ENCODE measurements at regions not wholly inside any gene's neighbourhood (a gene's known extent, or its start where the extent isn't known, plus 50 kb on each side); places are given as distances from the start of the nearest gene placed in this dataset.

DNA sequence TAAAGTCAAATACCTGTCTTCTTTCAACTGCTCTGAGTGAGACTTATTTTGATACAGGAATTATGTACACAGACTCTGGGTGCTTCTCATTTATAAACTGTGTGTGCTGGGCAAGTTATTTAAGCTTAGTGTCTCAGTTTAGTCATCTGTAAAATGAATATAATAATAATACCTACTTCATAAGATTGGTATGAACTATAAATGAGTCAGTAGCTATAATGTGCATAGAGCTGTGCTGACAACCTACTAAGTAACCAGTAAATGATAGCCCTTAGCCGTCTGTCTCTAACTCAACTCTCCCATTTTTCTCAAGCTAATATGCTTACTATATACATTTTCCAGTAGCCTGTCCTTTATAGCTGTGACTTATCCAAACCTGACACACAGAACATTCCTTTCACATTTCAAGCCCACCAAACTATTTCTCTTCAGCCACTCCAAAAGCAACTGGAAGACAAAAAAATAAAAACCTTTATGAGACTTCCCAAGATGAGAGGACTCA is 319.8 kb downstream of the ETAA1 start:
- Mint-ChIP-seq H3K27me3 (ENCODE audit: low read depth in 2 of 2) (peaks cover 6 to 9% of the 10 kb centered on the region in 2 donors), H3K9me3 (peaks cover 4 to 5% of the 10 kb centered on the region in 2 donors), H3K4me1 (peaks cover 0 to 6% of the 10 kb centered on the region in 2 donors), H3K27ac (no peak overlapping the region), H3K4me3 (no peak overlapping the region), H3K36me3 (peaks cover 9% of the 10 kb centered on the region)
- TF ChIP-seq, protein P1, sequence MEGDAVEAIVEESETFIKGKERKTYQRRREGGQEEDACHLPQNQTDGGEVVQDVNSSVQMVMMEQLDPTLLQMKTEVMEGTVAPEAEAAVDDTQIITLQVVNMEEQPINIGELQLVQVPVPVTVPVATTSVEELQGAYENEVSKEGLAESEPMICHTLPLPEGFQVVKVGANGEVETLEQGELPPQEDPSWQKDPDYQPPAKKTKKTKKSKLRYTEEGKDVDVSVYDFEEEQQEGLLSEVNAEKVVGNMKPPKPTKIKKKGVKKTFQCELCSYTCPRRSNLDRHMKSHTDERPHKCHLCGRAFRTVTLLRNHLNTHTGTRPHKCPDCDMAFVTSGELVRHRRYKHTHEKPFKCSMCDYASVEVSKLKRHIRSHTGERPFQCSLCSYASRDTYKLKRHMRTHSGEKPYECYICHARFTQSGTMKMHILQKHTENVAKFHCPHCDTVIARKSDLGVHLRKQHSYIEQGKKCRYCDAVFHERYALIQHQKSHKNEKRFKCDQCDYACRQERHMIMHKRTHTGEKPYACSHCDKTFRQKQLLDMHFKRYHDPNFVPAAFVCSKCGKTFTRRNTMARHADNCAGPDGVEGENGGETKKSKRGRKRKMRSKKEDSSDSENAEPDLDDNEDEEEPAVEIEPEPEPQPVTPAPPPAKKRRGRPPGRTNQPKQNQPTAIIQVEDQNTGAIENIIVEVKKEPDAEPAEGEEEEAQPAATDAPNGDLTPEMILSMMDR (IDR thresholded peaks at IDR 0.05), result no peak
- DNase-seq (no peak), ATAC-seq (no peak)
- H3K4me1 ChIP-seq (ENCODE audit: control insufficient read depth, insufficient read depth, low read length), result no peaks in the 10 kb centered on the region
- 96% methylated on average over 1 of the region's 1 CpG for WGBS (ENCODE audit: insufficient coverage)
- no peaks in the 10 kb centered on the region for H3K36me3 ChIP-seq (ENCODE audit: control insufficient read depth, insufficient read depth, low read length)
- no peaks in the 10 kb centered on the region for H3K27me3 ChIP-seq (ENCODE audit: control insufficient read depth, insufficient read depth, low read length)
- no peak overlapping the region for H3K4me3 ChIP-seq (ENCODE audit: low read length)
- no peak overlapping the region for H3K27ac ChIP-seq (ENCODE audit: low read length)
- intact Hi-C loops (cut with micrococcal nuclease), result no loop called here
- peaks cover 4% of the 10 kb centered on the region for H3K9me3 ChIP-seq (ENCODE audit: control insufficient read depth, insufficient read depth, low read length)

DNA sequence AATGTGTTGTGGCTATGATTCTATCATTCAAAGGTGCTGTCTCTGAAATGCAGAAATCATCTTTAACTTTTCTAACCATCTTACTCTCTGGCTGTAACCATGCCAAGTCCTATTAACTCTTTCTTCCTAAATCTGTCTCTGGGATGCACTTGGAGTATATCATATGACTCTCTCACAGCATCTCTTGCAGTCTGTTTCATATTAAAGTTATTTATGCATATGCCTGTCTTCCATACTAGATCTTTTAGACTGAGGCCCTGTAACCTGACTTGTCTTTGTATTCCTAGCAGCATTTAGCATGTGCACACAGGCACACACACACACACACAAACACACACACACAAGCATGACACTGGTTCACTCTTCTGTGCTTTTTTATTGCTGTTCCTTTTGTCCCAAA is 320.6 kb downstream of the ETAA1 start:
- ATAC-seq (no peak), DNase-seq (no peak)
- no peaks in the 10 kb centered on the region for H3K4me1 ChIP-seq (ENCODE audit: control insufficient read depth, insufficient read depth, low read length)
- H3K36me3 ChIP-seq (ENCODE audit: control insufficient read depth, insufficient read depth, low read length), result no peaks in the 10 kb centered on the region
- H3K27me3 ChIP-seq (ENCODE audit: control insufficient read depth, insufficient read depth, low read length), result no peaks in the 10 kb centered on the region
- intact Hi-C loops (cut with micrococcal nuclease), result no loop called here
- Mint-ChIP-seq H3K4me1 (peaks cover 0 to 6% of the 10 kb centered on the region in 2 donors), H3K9me3 (peaks cover 4 to 5% of the 10 kb centered on the region in 2 donors), H3K36me3 (peaks cover 9% of the 10 kb centered on the region), H3K4me3 (no peak overlapping the region), H3K27ac (no peak overlapping the region), H3K27me3 (ENCODE audit: low read depth in 2 of 2) (peaks cover 6 to 9% of the 10 kb centered on the region in 2 donors)
- TF ChIP-seq, protein P1 (IDR thresholded peaks at IDR 0.05), result no peak
- H3K4me3 ChIP-seq (ENCODE audit: low read length), result no peak overlapping the region
- H3K9me3 ChIP-seq (ENCODE audit: control insufficient read depth, insufficient read depth, low read length), result peaks cover 4% of the 10 kb centered on the region
- H3K27ac ChIP-seq (ENCODE audit: low read length), result no peak overlapping the region

DNA sequence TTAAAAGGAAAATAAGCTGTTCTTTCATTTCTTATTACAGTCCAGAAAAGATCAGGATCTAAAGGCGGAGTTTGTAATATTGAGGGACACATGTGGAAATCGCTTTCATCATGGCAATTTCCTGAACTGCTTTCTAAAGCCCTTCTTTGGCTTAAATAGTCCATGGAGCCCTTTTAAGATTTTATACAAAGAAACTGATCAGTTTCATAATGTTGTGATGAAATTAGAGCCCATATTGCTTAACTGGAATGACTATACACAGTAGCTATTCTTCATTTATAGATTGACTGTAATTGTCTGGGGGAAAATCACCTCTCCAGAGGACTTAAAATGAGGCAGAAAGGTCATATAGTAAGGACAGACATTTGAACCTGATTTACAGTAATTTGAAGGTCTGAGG is 322.2 kb downstream of the ETAA1 start:
- Mint-ChIP-seq H3K4me3 (no peak overlapping the region), H3K36me3 (peaks cover 9% of the 10 kb centered on the region), H3K27me3 (ENCODE audit: low read depth in 2 of 2) (peaks cover 6 to 9% of the 10 kb centered on the region in 2 donors), H3K9me3 (peaks cover 4 to 5% of the 10 kb centered on the region in 2 donors), H3K4me1 (peaks cover 0 to 6% of the 10 kb centered on the region in 2 donors), H3K27ac (no peak overlapping the region)
- intact Hi-C loops (cut with micrococcal nuclease), result no loop called here
- TF ChIP-seq, protein P1 (IDR thresholded peaks at IDR 0.05), result no peak
- 96% methylated on average over 2 of the region's 2 CpGs for WGBS (ENCODE audit: insufficient coverage)
- no peak overlapping the region for H3K4me3 ChIP-seq (ENCODE audit: low read length)
- DNase-seq (no peak), ATAC-seq (no peak)
- H3K36me3 ChIP-seq (ENCODE audit: control insufficient read depth, insufficient read depth, low read length), result no peaks in the 10 kb centered on the region
- no peaks in the 10 kb centered on the region for H3K4me1 ChIP-seq (ENCODE audit: control insufficient read depth, insufficient read depth, low read length)
- no peak overlapping the region for H3K27ac ChIP-seq (ENCODE audit: low read length)
- H3K27me3 ChIP-seq (ENCODE audit: control insufficient read depth, insufficient read depth, low read length), result no peaks in the 10 kb centered on the region
- H3K9me3 ChIP-seq (ENCODE audit: control insufficient read depth, insufficient read depth, low read length), result peaks cover 4% of the 10 kb centered on the region

DNA sequence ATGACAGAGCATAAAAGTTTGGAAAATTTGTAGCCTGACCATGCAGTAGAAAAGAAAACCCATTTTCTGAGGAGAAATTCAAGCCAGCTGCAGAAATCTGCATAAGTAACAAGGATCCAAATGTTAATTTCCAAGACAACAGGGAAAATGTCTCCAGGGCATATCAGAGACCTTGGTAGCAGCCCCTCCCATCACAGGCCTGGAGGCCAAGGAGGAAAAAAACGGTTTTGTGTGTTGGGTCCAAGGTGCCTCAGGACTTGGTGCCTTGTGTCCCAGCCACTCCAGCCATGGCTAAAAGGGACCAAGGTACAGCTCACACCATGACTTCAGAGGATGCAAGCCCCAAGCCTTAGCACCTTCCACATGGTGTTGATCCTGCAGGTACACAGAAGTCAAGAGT is 324.4 kb downstream of the ETAA1 start:
- no peak overlapping the region for H3K27ac Mint-ChIP-seq
- TF ChIP-seq, protein P1 (IDR thresholded peaks at IDR 0.05), result no peak
- intact Hi-C loops (cut with micrococcal nuclease), result no loop called here
- no peaks in the 10 kb centered on the region for H3K36me3 ChIP-seq (ENCODE audit: control insufficient read depth, insufficient read depth, low read length)
- H3K4me3 ChIP-seq (ENCODE audit: low read length), result no peak overlapping the region
- H3K27me3 ChIP-seq (ENCODE audit: control insufficient read depth, insufficient read depth, low read length), result no peaks in the 10 kb centered on the region
- peaks cover 4 to 5% of the 10 kb centered on the region in 2 donors for H3K9me3 Mint-ChIP-seq
- H3K27me3 Mint-ChIP-seq (ENCODE audit: low read depth in 2 of 2), result peaks cover 0 to 13% of the 10 kb centered on the region in 2 donors
- ATAC-seq (no peak), DNase-seq (no peak)
- 72% methylated on average over 1 of the region's 1 CpG for WGBS (ENCODE audit: insufficient coverage)
- H3K4me1 Mint-ChIP-seq, result peaks cover 0 to 6% of the 10 kb centered on the region in 2 donors
- H3K4me1 ChIP-seq (ENCODE audit: control insufficient read depth, insufficient read depth, low read length), result no peaks in the 10 kb centered on the region
- no peak overlapping the region for H3K4me3 Mint-ChIP-seq
- peaks cover 9% of the 10 kb centered on the region for H3K36me3 Mint-ChIP-seq
- no peak overlapping the region for H3K27ac ChIP-seq (ENCODE audit: low read length)
- peaks cover 4% of the 10 kb centered on the region for H3K9me3 ChIP-seq (ENCODE audit: control insufficient read depth, insufficient read depth, low read length)

Measured in natural killer cell (primary cell).